B cell (primary cell): ENCODE measurements at regions not wholly inside any gene's neighbourhood (a gene's known extent, or its start where the extent isn't known, plus 50 kb on each side); places are given as distances from the start of the nearest gene placed in this dataset.

Experiments used
- ATAC-seq: fragments of 200-7000 bp; cut with Tn5 transposase; one replicate; pipeline ENCODE4 v1.10.0; 2021; ENCODE audit warnings: low read depth, mild to moderate bottlenecking, moderate number of reproducible peaks, moderate library complexity
- CTCF ChIA-PET: fragments of 350-600 bp; sonication (Branson Sonifier 250); formaldehyde crosslinking; loops from one replicate; lab custom pipeline; 2021; ENCODE audit warnings: antibody characterized with exemption, inconsistent platforms; lab: Charles Lee
- POLR2A ChIA-PET: fragments of 350-600 bp; sonication (Branson Sonifier 250); formaldehyde crosslinking; loops from one replicate; lab custom pipeline; 2021; ENCODE audit warnings: antibody characterized with exemption; lab: Charles Lee
- DNase-seq: peaks from one replicate; pipeline ENCODE4 v3.0.0; 2013
- H2AFZ ChIP-seq: 2 replicates; pipeline ENCODE4 v1.6.1; 2012; ENCODE audit warnings: mild to moderate bottlenecking, low read depth, low read length; ENCODE audit not compliant: insufficient read depth, poor library complexity, severe bottlenecking
- H3K27ac ChIP-seq, 2 donors: 1 replicate in 1 of 2; 2 replicates in 1 of 2; pipeline ENCODE4 v1.5.1; 2012 to 2013; ENCODE audit warnings: low read length in 2 of 2, mild to moderate bottlenecking in 2 of 2, moderate library complexity in 1 of 2
- H3K27me3 ChIP-seq, 4 experiments: fragments of 200-600 bp in 1 of 4; sonication (generic) in 1 of 4; replicated peaks in 1 of 4; 1 replicate in 2 of 4; 2 replicates in 2 of 4; pipeline versions ENCODE4 v1.6.1 to v1.7.0; 2013 to 2016; ENCODE audit warnings: low read length in 3 of 4, mild to moderate bottlenecking in 2 of 4, mixed read lengths in 1 of 4, moderate library complexity in 1 of 4; ENCODE audit not compliant: insufficient read depth in 4 of 4, control insufficient read depth in 3 of 4; ENCODE audit errors: control extremely low read depth in 1 of 4
- H3K36me3 ChIP-seq, 2 experiments: replicated peaks in 1 of 2; 1 replicate in 1 of 2; 2 replicates in 1 of 2; pipeline versions ENCODE4 v1.6.1 to v1.7.1; 2013; ENCODE audit warnings: low read length in 1 of 2; ENCODE audit not compliant: insufficient read depth in 2 of 2, control insufficient read depth in 1 of 2; ENCODE audit errors: control extremely low read depth in 1 of 2, extremely low read depth in 1 of 2
- H3K4me1 ChIP-seq, 2 donors: fragments of 200-600 bp in 1 of 2; sonication (generic) in 1 of 2; 1 replicate in 1 of 2; 2 replicates in 1 of 2; pipeline versions ENCODE4 v1.5.1 to v1.6.1; 2013 to 2017; ENCODE audit warnings: low read length in 2 of 2; ENCODE audit not compliant: control insufficient read depth in 2 of 2, insufficient read depth in 2 of 2
- H3K4me2 ChIP-seq: replicated peaks from 2 replicates; pipeline ENCODE3; 2012; ENCODE audit warnings: mild to moderate bottlenecking, low read depth, low read length; ENCODE audit not compliant: poor library complexity, severe bottlenecking
- H3K4me3 ChIP-seq, 5 experiments: fragments of 200-600 bp in 1 of 5; sonication (generic) in 1 of 5; 1 replicate in 3 of 5; 2 replicates in 2 of 5; pipeline versions ENCODE4 v1.5.1 to v1.7.0; 2011 to 2016; ENCODE audit warnings: low read length in 4 of 5, mild to moderate bottlenecking in 4 of 5, low read depth in 2 of 5, control low read depth in 1 of 5, moderate library complexity in 1 of 5; ENCODE audit not compliant: insufficient read depth in 1 of 5; ENCODE audit errors: control extremely low read depth in 1 of 5, extremely low read depth in 1 of 5
- H3K79me2 ChIP-seq: fragments of 200-600 bp; sonication (generic); one replicate; pipeline ENCODE4 v1.6.0; 2016; ENCODE audit warnings: low read length; ENCODE audit not compliant: control insufficient read depth, insufficient read depth
- H3K9ac ChIP-seq: fragments of 200-600 bp; sonication (generic); 2 replicates; pipeline ENCODE4 v1.6.1; 2017; ENCODE audit warnings: mild to moderate bottlenecking, low read length, moderate library complexity
- H3K9me3 ChIP-seq, 3 donors: one replicate each; pipeline versions ENCODE4 v1.6.1 to v1.7.1; 2013; ENCODE audit warnings: low read length in 2 of 3; ENCODE audit not compliant: control insufficient read depth in 2 of 3, insufficient read depth in 1 of 3; ENCODE audit errors: control extremely low read depth in 1 of 3
- H4K20me1 ChIP-seq: 2 replicates; pipeline ENCODE4 v1.6.0; 2012; ENCODE audit warnings: mild to moderate bottlenecking, low read length; ENCODE audit not compliant: insufficient read depth, control insufficient read depth, poor library complexity, severe bottlenecking
- H3K27ac Mint-ChIP-seq: one replicate; pipeline ENCODE4 v1.8.0; 2021; ENCODE audit warnings: mixed read lengths
- H3K27me3 Mint-ChIP-seq: one replicate; pipeline ENCODE4 v1.8.0; 2021; ENCODE audit warnings: mixed read lengths
- H3K4me1 Mint-ChIP-seq: one replicate; pipeline ENCODE4 v1.8.0; 2021; ENCODE audit warnings: mixed read lengths
- H3K4me3 Mint-ChIP-seq: one replicate; pipeline ENCODE4 v1.8.0; 2021; ENCODE audit warnings: mixed read lengths
- H3K9me3 Mint-ChIP-seq: one replicate; pipeline ENCODE4 v1.8.0; 2022; ENCODE audit warnings: mixed read lengths; ENCODE audit not compliant: insufficient read depth
- CTCF ChIP-seq: fragments of 200-600 bp; IDR thresholded peaks from one replicate; pipeline ENCODE4 v1.8.0; 2022; ENCODE audit warnings: antibody characterized with exemption, mild to moderate bottlenecking
- EZH2 ChIP-seq: IDR thresholded peaks from 2 replicates; pipeline ENCODE4 v1.6.1; 2012; ENCODE audit warnings: borderline replicate concordance, low read depth, mild to moderate bottlenecking, moderate library complexity, low read length; ENCODE audit not compliant: insufficient read depth, poor library complexity, severe bottlenecking
- WGBS: methylation state at CpG from one replicate; pipeline ENCODE4 v1.1.5; 2013; ENCODE audit warnings: missing lambda C conversion rate; ENCODE audit not compliant: insufficient coverage; 5-methylcytosine and 5-hydroxymethylcytosine counted together
- intact Hi-C: fragments of 100-400 bp; cut with micrococcal nuclease; formaldehyde crosslinking; loops from one replicate; pipeline ENCODE4 v1.10.0; 2022

DNA sequence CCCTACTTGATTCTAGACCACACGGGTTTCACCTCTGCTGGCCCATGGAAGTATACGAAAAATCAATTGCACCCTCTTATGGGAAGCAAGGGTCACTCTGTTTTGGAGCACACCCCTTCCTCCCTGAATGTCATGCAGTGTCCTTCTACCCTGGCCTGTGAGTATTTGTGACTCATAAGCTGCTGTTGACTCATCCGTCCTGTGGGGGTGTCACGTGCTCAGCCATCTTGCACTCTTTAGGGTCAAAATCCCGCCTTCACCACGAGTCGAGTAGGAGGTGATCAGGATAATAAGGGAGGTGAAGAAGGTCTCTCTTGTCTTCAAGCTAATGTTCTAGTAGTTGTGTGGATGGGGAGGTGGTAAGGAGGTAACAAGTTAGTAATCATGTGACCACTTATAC lies 341.0 kb upstream of the EEF2KMT start:
- no peaks in the 10 kb centered on the region for H3K27me3 Mint-ChIP-seq
- 81% methylated on average over 6 of the region's 7 CpGs for WGBS
- Histone ChIP-seq H3K36me3 (no peaks in the 10 kb centered on the region), H3K27ac (no peak overlapping the region), H3K27me3 (no peaks in the 10 kb centered on the region), H3K4me1 (no peaks in the 10 kb centered on the region), H3K4me2 (no peak overlapping the region), H3K4me3 (no peak overlapping the region), H4K20me1 (no peaks in the 10 kb centered on the region), H3K9ac (no peak overlapping the region), H3K79me2 (no peaks in the 10 kb centered on the region), H3K9me3 (peaks cover 0 to 4% (median 0%) of the 10 kb centered on the region in 3 donors), H2AFZ (no peak overlapping the region)
- no peak overlapping the region for H3K27ac Mint-ChIP-seq
- ATAC-seq (no peak), DNase-seq (no peak)
- TF ChIP-seq EZH2, result no peak
- no peak for TF ChIP-seq CTCF
- CTCF ChIA-PET, result no interaction called here
- H3K4me1 Mint-ChIP-seq, result no peaks in the 10 kb centered on the region
- POLR2A ChIA-PET, result no interaction called here
- intact Hi-C loops, result no loop called here
- H3K4me3 Mint-ChIP-seq, result no peak overlapping the region
- peaks cover 13% of the 10 kb centered on the region for H3K9me3 Mint-ChIP-seq

- no peak overlapping the region for H3K4me2 ChIP-seq
- POLR2A ChIA-PET, result no interaction called here
- CTCF ChIA-PET, result no interaction called here
Observed at GRCh38 chr16:5433587-5433986, 336.0 kb upstream of the EEF2KMT start.

More at GRCh38 chr16:5433587-5433986, 336.0 kb upstream of the EEF2KMT start:
- WGBS, result 71% methylated on average over 5 of the region's 10 CpGs
- H2AFZ ChIP-seq, result no peak overlapping the region
- ATAC-seq (no peak), DNase-seq (no peak)
- no peak overlapping the region for H3K9ac ChIP-seq
- no peaks in the 10 kb centered on the region for H3K4me1 ChIP-seq
- H3K79me2 ChIP-seq, result no peaks in the 10 kb centered on the region
- H3K9me3 ChIP-seq, result no peaks in the 10 kb centered on the region
- no peak overlapping the region for H3K4me3 ChIP-seq
- Mint-ChIP-seq H3K9me3 (peaks cover under 1% of the 10 kb centered on the region), H3K4me3 (no peak overlapping the region), H3K27ac (no peak overlapping the region), H3K27me3 (no peaks in the 10 kb centered on the region), H3K4me1 (no peaks in the 10 kb centered on the region)
- no peak for TF ChIP-seq EZH2
- TF ChIP-seq CTCF, result no peak
- no peak overlapping the region for H3K27ac ChIP-seq
- no peaks in the 10 kb centered on the region for H3K36me3 ChIP-seq
- no peaks in the 10 kb centered on the region for H4K20me1 ChIP-seq
- intact Hi-C loops, result no loop called here
- no peaks in the 10 kb centered on the region for H3K27me3 ChIP-seq
